KMS-11 (cell line): ENCODE measurements at regions not wholly inside any gene's neighbourhood (a gene's known extent, or its start where the extent isn't known, plus 50 kb on each side); places are given as distances from the start of the nearest gene placed in this dataset.

ENCODE experiments used
- H2AFZ ChIP-seq: fragments of 200-600 bp; sonication (generic); 2 replicates; pipeline ENCODE4 v1.6.1; 2016; ENCODE audit warnings: antibody characterized with exemption, mixed run types, low read depth
- H3K27ac ChIP-seq: fragments of 200-600 bp; sonication (generic); 2 replicates; pipeline ENCODE4 v1.6.1; 2016; ENCODE audit warnings: mild to moderate bottlenecking, mixed run types
- H3K27me3 ChIP-seq: fragments of 200-600 bp; sonication (generic); 2 replicates; pipeline ENCODE4 v1.6.1; 2017; ENCODE audit warnings: mild to moderate bottlenecking, low read depth, mixed run types, moderate library complexity; ENCODE audit not compliant: insufficient read depth
- H3K36me3 ChIP-seq: fragments of 200-600 bp; sonication (generic); 2 replicates; pipeline ENCODE4 v1.6.1; 2017; ENCODE audit warnings: mild to moderate bottlenecking, mixed run types; ENCODE audit not compliant: insufficient read depth
- H3K4me1 ChIP-seq: fragments of 200-600 bp; sonication (generic); 2 replicates; pipeline ENCODE4 v1.6.1; 2016; ENCODE audit warnings: mild to moderate bottlenecking, low read depth, mixed run types; ENCODE audit not compliant: poor library complexity, severe bottlenecking
- H3K4me2 ChIP-seq: fragments of 200-600 bp; sonication (generic); 2 replicates; pipeline ENCODE4 v1.7.0; 2016; ENCODE audit warnings: mild to moderate bottlenecking, mixed run types
- H3K4me3 ChIP-seq: fragments of 200-600 bp; sonication (generic); IDR thresholded peaks from 2 replicates; pipeline ENCODE4 v1.6.1; 2017; ENCODE audit warnings: low read depth, low read length, mixed read lengths; ENCODE audit not compliant: insufficient read depth
- H3K79me2 ChIP-seq: fragments of 200-600 bp; sonication (generic); 2 replicates; pipeline ENCODE4 v1.6.1; 2016; ENCODE audit warnings: low read depth, mixed run types; ENCODE audit not compliant: insufficient read depth
- H3K9ac ChIP-seq: fragments of 200-600 bp; sonication (generic); 2 replicates; pipeline ENCODE4 v1.6.1; 2016; ENCODE audit warnings: mild to moderate bottlenecking, mixed run types
- H4K20me1 ChIP-seq: fragments of 200-600 bp; sonication (generic); 2 replicates; pipeline ENCODE4 v1.6.1; 2016; ENCODE audit warnings: mild to moderate bottlenecking, mixed run types; ENCODE audit not compliant: insufficient read depth
- TF ChIP-seq, protein P1 (sequence below): fragments of 200-600 bp; sonication (generic); conservative IDR thresholded peaks from 2 replicates; pipeline ENCODE4 v1.6.1; 2017; ENCODE audit warnings: low read depth, mild to moderate bottlenecking, antibody characterized with exemption, low read length, moderate library complexity, mixed read lengths

DNA sequence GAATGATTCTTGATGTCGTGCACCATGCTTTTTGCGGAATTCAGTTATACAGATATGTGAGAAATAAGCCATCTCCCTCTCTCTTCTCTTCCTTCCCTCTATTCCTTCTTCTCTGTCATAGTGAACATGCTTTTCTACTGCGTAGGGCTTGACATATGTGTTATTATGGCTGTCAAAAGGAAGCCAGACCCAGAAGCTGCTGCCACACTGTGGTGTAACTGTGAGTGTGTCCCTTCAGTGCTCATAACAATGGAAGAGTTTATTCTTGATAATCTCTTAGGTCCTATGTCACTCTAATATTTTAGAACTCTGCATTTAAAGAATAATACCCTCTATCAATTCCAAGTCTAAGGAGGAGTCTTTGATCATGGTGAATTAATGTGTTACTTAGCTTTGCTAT lies 208.9 kb upstream of the TMTC4 start:
- Histone ChIP-seq H3K79me2 (no peaks in the 10 kb centered on the region), H2AFZ (no peak overlapping the region), H3K9ac (no peak overlapping the region), H4K20me1 (no peaks in the 10 kb centered on the region), H3K4me1 (no peaks in the 10 kb centered on the region), H3K36me3 (no peaks in the 10 kb centered on the region), H3K4me3 (no peak overlapping the region), H3K27me3 (no peaks in the 10 kb centered on the region), H3K27ac (no peak overlapping the region), H3K4me2 (no peak overlapping the region)
- TF ChIP-seq, protein P1, sequence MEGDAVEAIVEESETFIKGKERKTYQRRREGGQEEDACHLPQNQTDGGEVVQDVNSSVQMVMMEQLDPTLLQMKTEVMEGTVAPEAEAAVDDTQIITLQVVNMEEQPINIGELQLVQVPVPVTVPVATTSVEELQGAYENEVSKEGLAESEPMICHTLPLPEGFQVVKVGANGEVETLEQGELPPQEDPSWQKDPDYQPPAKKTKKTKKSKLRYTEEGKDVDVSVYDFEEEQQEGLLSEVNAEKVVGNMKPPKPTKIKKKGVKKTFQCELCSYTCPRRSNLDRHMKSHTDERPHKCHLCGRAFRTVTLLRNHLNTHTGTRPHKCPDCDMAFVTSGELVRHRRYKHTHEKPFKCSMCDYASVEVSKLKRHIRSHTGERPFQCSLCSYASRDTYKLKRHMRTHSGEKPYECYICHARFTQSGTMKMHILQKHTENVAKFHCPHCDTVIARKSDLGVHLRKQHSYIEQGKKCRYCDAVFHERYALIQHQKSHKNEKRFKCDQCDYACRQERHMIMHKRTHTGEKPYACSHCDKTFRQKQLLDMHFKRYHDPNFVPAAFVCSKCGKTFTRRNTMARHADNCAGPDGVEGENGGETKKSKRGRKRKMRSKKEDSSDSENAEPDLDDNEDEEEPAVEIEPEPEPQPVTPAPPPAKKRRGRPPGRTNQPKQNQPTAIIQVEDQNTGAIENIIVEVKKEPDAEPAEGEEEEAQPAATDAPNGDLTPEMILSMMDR = no peak

DNA sequence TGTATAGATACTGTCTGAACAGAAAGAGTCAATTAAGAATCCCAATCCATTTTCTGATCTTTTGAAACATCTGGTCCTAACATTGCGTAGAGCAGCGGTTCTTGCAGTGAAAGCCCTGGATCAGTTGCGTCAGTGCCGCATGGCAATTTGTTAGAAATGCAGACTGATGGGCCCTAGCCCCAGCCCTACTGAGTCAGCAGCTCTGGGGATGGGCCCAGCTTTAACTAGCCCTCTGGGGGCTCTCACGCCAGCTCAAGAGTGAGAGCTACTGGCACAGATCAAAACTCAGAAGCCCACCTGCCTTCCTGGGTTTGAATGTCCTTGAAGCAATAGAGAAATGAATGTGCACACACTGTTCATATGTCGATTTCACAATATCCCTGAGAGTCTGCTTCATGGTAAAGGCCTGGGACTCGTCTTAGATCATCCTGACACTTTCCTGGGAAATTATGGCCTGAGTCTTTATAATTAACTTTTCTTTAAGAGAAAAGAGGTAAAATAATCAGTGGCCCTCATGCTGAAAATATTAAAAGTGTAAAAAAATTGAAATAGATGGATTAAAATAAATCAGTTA lies 206.8 kb upstream of the TMTC4 start:
- Histone ChIP-seq H3K27me3 (no peaks in the 10 kb centered on the region), H3K36me3 (no peaks in the 10 kb centered on the region), H3K4me2 (no peak overlapping the region), H4K20me1 (no peaks in the 10 kb centered on the region), H2AFZ (no peak overlapping the region), H3K4me3 (no peak overlapping the region), H3K27ac (no peak overlapping the region), H3K9ac (no peak overlapping the region), H3K4me1 (no peaks in the 10 kb centered on the region), H3K79me2 (no peaks in the 10 kb centered on the region)
- TF ChIP-seq, protein P1 = no peak

DNA sequence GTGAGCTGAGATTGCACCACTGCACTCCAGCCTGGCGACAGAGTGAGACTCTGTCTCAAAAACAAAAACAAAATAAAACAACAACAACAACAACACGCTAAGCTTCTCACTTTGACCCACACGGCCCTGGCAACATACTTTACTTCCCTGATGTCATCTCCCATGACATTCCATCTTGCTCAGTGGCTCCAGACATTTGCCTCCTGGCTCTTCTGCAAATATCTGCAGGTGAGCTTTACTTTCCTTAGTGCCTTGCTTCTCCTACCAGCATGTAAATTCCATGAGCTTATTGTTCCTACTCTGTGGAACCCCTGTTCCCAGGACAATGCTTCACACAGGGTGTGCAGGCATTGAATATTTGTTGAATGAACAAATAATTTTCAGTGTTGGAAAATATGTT lies 205.6 kb upstream of the TMTC4 start:
- TF ChIP-seq, protein P1 = no peak
- Histone ChIP-seq H3K36me3 (no peaks in the 10 kb centered on the region), H3K9ac (no peak overlapping the region)

DNA sequence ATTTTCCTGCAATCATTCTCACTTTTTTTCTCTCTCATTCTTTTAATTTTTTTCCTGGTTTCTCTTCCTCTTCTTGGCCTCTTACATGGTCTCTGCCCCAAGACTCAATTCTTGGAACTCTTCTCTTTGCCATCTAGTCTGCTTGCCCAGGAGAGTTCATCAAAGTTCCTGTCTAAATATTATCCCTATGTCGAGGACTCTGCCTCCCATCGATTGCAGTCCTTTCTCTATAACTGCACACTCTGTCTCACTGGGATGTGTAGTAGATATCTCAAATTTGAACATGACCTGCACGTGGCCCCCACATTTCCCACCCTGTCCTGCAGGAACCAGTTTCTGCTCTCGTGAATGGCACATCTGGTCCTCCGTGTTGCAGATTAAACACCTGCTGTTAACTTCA lies 204.7 kb upstream of the TMTC4 start:
- no peaks in the 10 kb centered on the region for H3K27me3 ChIP-seq
- no peak overlapping the region for H2AFZ ChIP-seq
- no peak overlapping the region for H3K4me3 ChIP-seq
- no peaks in the 10 kb centered on the region for H3K79me2 ChIP-seq
- H3K36me3 ChIP-seq = no peaks in the 10 kb centered on the region
- no peaks in the 10 kb centered on the region for H3K4me1 ChIP-seq
- no peaks in the 10 kb centered on the region for H4K20me1 ChIP-seq
- TF ChIP-seq, protein P1 = no peak
- no peak overlapping the region for H3K27ac ChIP-seq
- H3K9ac ChIP-seq = no peak overlapping the region
- H3K4me2 ChIP-seq = no peak overlapping the region

More for the DNA sequence above, 205.6 kb upstream of the TMTC4 start:
- no peaks in the 10 kb centered on the region for H3K4me1 ChIP-seq
- no peak overlapping the region for H3K4me2 ChIP-seq
- no peak overlapping the region for H2AFZ ChIP-seq
- H3K27ac ChIP-seq = no peak overlapping the region
- H4K20me1 ChIP-seq = no peaks in the 10 kb centered on the region
- H3K79me2 ChIP-seq = no peaks in the 10 kb centered on the region
- no peaks in the 10 kb centered on the region for H3K27me3 ChIP-seq
- H3K4me3 ChIP-seq = no peak overlapping the region
